ENCODE measurements at regions not wholly inside any gene's neighbourhood (a gene's known extent, or its start where the extent isn't known, plus 50 kb on each side); places are given as distances from the start of the nearest gene placed in this dataset.
A peak's percentile ranks its signal among the peaks of the same experiment; 100 is the strongest.

GRCh38 chr10:3858051-3858845, 73.2 kb upstream of the KLF6 start:
- no peak for DNase-seq
- Mint-ChIP-seq H3K27me3 (peaks cover 0 to 4% of the 10 kb centered on the region in 2 donors), H3K4me3 (no peak overlapping the region), H3K4me1 (peaks cover 13 to 17% of the 10 kb centered on the region in 2 donors), H3K27ac (no peak overlapping the region), H3K9me3 (no peaks in the 10 kb centered on the region), H3K36me3 (no peaks in the 10 kb centered on the region)
- ATAC-seq (replicated peaks) = no peak

GRCh38 chr10:3857318-3857717, 72.3 kb upstream of the KLF6 start:
- Mint-ChIP-seq H3K27me3 (peaks cover 0 to 4% of the 10 kb centered on the region in 2 donors), H3K36me3 (no peaks in the 10 kb centered on the region), H3K4me3 (no peak overlapping the region), H3K4me1 (peaks cover 17 to 24% of the 10 kb centered on the region in 2 donors), H3K9me3 (no peaks in the 10 kb centered on the region), H3K27ac (no peak overlapping the region)
- no peak for DNase-seq
- no peak for ATAC-seq (replicated peaks)

DNA sequence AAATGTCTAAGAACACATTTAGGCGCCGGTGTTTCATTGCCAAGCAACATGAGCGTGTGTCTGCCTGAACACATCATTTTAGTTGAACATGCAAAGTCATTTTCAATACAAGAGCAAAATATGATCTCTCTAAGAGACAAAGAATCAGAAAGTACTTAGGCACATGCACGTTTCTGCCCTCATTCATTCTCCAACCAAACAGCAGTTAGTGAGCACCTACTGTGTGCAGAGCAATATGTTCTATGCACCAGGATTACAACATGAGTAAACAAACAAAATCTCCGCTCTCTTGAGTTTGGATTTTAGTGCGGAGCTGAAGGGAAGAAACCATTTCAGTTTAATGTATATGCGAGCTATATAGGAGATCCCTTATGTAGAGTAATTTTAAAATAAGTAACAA, 71.6 kb upstream of the KLF6 start:
- DNase-seq (no peak), ATAC-seq (replicated peaks) (no peak)
- Mint-ChIP-seq H3K4me1 (peaks cover 19 to 32% of the 10 kb centered on the region in 2 donors), H3K9me3 (no peaks in the 10 kb centered on the region), H3K27ac (no peak overlapping the region), H3K4me3 (no peak overlapping the region), H3K36me3 (no peaks in the 10 kb centered on the region), H3K27me3 (peaks cover 0 to 4% of the 10 kb centered on the region in 2 donors)

DNA sequence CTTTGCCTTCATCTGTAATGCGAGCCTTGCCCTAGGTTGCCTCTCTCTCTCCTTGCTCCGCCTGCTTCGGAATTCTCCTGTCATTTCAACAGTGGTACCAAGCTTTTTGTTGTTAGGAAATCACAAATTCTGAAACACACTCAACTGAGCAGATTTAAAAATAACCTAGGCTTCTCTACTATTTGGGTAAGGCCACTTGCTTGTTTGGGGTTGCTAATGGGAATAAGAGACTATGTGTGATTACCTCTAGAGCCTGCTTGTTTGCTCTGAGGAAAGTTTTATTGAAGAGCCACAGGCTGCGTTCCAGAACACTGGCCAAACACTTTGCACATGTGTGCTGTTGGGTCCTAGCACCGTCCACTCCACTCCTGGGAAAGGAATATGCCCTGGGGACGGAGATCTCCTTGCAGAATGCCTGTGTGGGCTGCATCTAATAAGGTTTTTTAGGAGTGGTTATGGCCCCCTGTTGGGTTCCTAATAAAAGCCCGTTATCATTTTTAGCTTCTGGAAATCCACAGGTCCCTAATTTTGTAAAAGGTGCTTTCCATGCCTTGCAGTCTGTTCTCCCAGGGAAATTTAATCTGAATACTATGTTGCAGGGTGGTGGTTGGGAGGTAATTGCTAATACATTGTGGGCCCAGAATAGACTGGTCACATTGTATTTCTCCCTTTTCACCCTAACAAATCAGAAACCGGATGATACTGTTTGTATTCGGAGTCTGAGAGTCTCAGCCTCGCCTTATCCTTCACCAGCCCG, 68.7 kb upstream of the KLF6 start:
- Mint-ChIP-seq H3K4me1 (peaks cover 35 to 52% of the 10 kb centered on the region in 2 donors), H3K9me3 (peaks cover 3 to 6% of the 10 kb centered on the region in 2 donors), H3K27me3 (no peaks in the 10 kb centered on the region), H3K27ac (peak overlapping the region; percentile 76), H3K36me3 (peaks cover 2 to 7% of the 10 kb centered on the region in 2 donors), H3K4me3 (no peak overlapping the region)
- DNase-seq (no peak), ATAC-seq (replicated peaks) (no peak)

DNA sequence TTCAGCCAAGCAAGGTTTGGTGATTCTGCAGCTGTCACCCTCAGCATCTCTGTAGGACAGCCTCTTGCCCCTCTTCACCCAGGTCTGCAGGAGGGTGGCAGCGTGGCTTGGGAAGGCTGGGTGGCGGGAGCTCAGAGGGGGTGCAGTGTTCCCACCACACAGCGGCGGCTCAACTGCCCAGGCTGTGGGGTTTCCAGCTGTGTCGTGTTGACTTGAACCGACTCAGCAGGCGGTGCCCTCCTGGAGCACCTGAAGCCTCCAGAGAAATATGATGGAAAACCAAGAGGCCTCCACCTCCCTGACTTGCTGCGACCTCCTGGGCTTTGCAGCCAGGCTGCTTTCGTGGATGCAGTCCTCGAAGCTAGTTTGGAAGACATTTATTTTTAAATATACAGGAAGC, 68.0 kb upstream of the KLF6 start:
- peaks cover 2 to 7% of the 10 kb centered on the region in 2 donors for H3K36me3 Mint-ChIP-seq
- ATAC-seq (replicated peaks) (no peak), DNase-seq (no peak)
- H3K27ac Mint-ChIP-seq = peak overlapping the region; percentile 84
- H3K4me3 Mint-ChIP-seq = no peak overlapping the region
- H3K27me3 Mint-ChIP-seq = no peaks in the 10 kb centered on the region
- peaks cover 3 to 6% of the 10 kb centered on the region in 2 donors for H3K9me3 Mint-ChIP-seq
- H3K4me1 Mint-ChIP-seq = peaks cover 35 to 52% of the 10 kb centered on the region in 2 donors

DNA sequence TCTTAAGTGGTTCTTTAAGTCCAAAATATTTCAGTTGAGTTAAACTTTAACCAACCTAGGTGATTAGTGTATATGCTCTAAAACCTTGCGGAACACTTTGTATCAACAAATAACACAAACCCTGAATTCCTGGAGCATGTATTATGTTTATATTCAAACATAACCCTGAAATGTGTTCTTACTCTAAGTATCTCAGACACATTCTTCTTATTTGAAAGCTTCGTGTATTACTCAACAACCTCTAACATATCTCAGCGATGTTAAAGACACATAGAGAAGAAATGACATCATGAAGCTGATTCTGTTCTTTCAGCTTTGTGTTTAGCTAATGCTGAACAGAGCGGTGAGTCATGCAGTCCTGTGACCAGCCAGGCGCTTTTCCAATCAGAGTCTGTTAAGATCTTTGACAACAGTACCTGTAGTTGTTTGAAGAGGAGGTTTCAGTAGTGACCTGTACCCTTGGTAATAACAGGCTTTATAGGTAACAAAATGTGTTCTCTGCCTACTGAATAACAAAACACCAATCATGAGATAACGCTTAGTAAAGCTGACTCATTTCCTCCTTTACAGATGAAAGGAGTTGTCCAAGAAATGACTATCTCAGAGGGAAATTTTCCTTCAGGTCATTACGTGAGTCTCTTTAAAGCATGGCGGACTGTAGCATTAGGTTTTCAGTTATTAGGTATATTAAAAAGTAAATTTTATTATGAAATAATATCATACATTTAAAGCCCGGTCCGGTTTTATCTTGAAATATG, 67.3 kb upstream of the KLF6 start:
- peak overlapping the region; percentile 95 for H3K27ac Mint-ChIP-seq
- DNase-seq (peak; percentile 56), ATAC-seq (replicated peaks) (peak; percentile 86 to 90)
- peaks cover 35 to 52% of the 10 kb centered on the region in 2 donors for H3K4me1 Mint-ChIP-seq
- H3K36me3 Mint-ChIP-seq = peaks cover 2 to 7% of the 10 kb centered on the region in 2 donors
- peak overlapping the region; percentile 53 for H3K4me3 Mint-ChIP-seq
- no peaks in the 10 kb centered on the region for H3K27me3 Mint-ChIP-seq
- H3K9me3 Mint-ChIP-seq = peaks cover 3 to 6% of the 10 kb centered on the region in 2 donors

GRCh38 chr10:3850999-3851937, 66.3 kb upstream of the KLF6 start:
- H3K36me3 Mint-ChIP-seq = peaks cover 2 to 7% of the 10 kb centered on the region in 2 donors
- peak overlapping the region; percentile 49 to 51 for H3K4me3 Mint-ChIP-seq
- peak overlapping the region; percentile 95 for H3K27ac Mint-ChIP-seq
- ATAC-seq (replicated peaks) (peak; percentile 67 to 78), DNase-seq (peak; percentile 34)
- peaks cover 35 to 52% of the 10 kb centered on the region in 2 donors for H3K4me1 Mint-ChIP-seq
- peaks cover 3 to 6% of the 10 kb centered on the region in 2 donors for H3K9me3 Mint-ChIP-seq
- H3K27me3 Mint-ChIP-seq = no peaks in the 10 kb centered on the region

GRCh38 chr10:3848775-3849635, 64.0 kb upstream of the KLF6 start:
- DNase-seq (no peak), ATAC-seq (replicated peaks) (no peak)
- Mint-ChIP-seq H3K36me3 (peaks cover 2 to 7% of the 10 kb centered on the region in 2 donors), H3K27me3 (no peaks in the 10 kb centered on the region), H3K4me1 (peaks cover 32 to 43% of the 10 kb centered on the region in 2 donors), H3K27ac (no peak overlapping the region), H3K9me3 (peaks cover 3 to 6% of the 10 kb centered on the region in 2 donors), H3K4me3 (no peak overlapping the region)

DNA sequence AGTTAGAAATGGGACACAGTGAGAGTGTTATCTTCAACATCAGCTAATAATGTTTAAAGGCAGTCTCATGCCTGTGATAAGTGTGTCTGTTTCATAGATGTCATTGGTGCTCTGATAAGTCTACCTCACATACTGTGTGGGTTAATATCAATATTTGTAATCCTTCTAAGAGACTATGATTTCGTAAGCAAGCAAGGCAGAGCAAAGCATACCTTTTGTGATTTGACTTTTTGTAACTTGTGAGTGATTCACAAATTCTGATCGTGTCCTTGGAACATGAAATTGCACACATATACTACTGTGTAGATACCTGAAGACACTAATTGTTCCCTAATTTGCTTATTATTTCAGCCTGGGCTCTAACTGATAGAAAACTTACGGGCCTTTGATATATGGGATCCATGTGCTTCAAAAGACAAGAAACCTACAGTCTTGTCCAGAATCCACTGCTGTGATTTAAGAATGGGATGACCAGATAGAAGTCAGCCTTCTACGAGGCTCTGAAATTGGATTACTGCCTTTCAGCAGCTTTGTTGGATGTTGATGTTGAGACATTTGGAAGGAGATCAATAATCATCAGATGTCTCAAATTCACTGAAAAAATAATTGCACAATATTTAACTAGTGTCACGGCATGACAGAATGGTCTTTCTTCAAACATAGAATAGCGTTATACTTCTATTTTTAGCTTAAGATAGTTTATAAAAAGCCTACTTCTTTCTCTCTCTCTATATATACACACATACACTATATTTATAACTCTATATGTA, 63.2 kb upstream of the KLF6 start:
- DNase-seq (no peak), ATAC-seq (replicated peaks) (no peak)
- Mint-ChIP-seq H3K4me3 (no peak overlapping the region), H3K4me1 (peaks cover 25 to 34% of the 10 kb centered on the region in 2 donors), H3K9me3 (peaks cover 3 to 6% of the 10 kb centered on the region in 2 donors), H3K27me3 (no peaks in the 10 kb centered on the region), H3K27ac (no peak overlapping the region), H3K36me3 (peaks cover 2 to 7% of the 10 kb centered on the region in 2 donors)

- Mint-ChIP-seq H3K9me3 (peaks cover 3 to 8% of the 10 kb centered on the region in 2 donors), H3K27ac (no peak overlapping the region), H3K4me1 (peaks cover 16 to 22% of the 10 kb centered on the region in 2 donors), H3K27me3 (no peaks in the 10 kb centered on the region), H3K36me3 (peaks cover 2 to 7% of the 10 kb centered on the region in 2 donors), H3K4me3 (no peak overlapping the region)
- DNase-seq (no peak), ATAC-seq (replicated peaks) (no peak)
Measured at GRCh38 chr10:3846736-3847135, 61.7 kb upstream of the KLF6 start.

- H3K36me3 Mint-ChIP-seq = peaks cover 0 to under 1% of the 10 kb centered on the region in 2 donors
- ATAC-seq (replicated peaks) (no peak), DNase-seq (no peak)
- H3K27me3 Mint-ChIP-seq = no peaks in the 10 kb centered on the region
- no peak overlapping the region for H3K4me3 Mint-ChIP-seq
- H3K27ac Mint-ChIP-seq = no peak overlapping the region
- peaks cover under 1 to 3% of the 10 kb centered on the region in 2 donors for H3K9me3 Mint-ChIP-seq
- peaks cover under 1 to 2% of the 10 kb centered on the region in 2 donors for H3K4me1 Mint-ChIP-seq
Measured at GRCh38 chr10:3844491-3845025, 59.5 kb upstream of the KLF6 start.
